ENCODE measurements at regions not wholly inside any gene's neighbourhood (a gene's known extent, or its start where the extent isn't known, plus 50 kb on each side); places are given as distances from the start of the nearest gene placed in this dataset.

DNA sequence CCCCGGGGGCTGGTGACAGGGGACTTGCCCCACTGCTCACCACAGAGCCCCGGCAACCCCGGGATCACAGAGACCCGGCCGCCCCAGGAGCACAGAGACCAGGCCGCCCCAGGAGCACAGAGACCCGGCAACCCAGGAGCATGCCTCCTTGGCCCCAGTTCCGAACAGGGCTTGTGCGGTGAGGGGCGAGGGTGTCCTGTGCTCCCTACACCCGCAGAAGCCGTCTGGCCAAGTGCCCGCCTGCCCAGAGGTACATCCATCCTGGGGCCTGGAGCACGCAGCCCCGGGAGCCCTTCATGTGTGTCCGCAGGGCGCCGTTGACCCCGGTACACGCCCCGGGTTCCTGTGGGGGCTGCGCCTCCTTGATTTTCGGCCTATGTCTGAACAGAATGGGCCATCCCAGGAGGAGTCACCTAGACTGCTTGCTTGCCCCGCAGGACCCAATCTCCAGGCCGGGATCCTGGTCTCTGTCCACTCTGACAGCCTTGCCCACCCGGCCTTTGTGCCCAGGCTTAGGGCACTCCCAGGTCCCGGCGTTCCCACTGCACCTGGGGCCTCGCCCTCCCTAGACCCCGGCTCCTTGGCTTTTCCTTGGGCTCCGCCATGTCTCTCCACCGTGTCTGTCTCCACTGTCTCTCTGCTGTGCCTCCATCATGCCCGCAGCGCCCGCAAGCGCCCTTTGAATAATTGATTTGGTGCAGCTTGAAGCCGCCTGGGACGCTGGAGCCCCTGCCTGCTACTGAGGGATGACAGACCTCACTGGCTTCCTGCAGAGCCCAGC lies 219.8 kb downstream of the ERMARD start (continued):
- TF ChIP-seq, protein P1, sequence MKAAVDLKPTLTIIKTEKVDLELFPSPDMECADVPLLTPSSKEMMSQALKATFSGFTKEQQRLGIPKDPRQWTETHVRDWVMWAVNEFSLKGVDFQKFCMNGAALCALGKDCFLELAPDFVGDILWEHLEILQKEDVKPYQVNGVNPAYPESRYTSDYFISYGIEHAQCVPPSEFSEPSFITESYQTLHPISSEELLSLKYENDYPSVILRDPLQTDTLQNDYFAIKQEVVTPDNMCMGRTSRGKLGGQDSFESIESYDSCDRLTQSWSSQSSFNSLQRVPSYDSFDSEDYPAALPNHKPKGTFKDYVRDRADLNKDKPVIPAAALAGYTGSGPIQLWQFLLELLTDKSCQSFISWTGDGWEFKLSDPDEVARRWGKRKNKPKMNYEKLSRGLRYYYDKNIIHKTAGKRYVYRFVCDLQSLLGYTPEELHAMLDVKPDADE (IDR thresholded peaks at IDR 0.05): no peak
- no peak for TF ChIP-seq EZH2 (IDR thresholded peaks at IDR 0.05; ENCODE audit: low read depth, unreplicated experiment)
- TF ChIP-seq EZH2phosphoT487 (IDR thresholded peaks at IDR 0.05; ENCODE audit: unreplicated experiment): no peak
- TF ChIP-seq NANOG (IDR thresholded peaks at IDR 0.05; ENCODE audit: borderline replicate concordance): no peak
- TF ChIP-seq, protein P2, sequence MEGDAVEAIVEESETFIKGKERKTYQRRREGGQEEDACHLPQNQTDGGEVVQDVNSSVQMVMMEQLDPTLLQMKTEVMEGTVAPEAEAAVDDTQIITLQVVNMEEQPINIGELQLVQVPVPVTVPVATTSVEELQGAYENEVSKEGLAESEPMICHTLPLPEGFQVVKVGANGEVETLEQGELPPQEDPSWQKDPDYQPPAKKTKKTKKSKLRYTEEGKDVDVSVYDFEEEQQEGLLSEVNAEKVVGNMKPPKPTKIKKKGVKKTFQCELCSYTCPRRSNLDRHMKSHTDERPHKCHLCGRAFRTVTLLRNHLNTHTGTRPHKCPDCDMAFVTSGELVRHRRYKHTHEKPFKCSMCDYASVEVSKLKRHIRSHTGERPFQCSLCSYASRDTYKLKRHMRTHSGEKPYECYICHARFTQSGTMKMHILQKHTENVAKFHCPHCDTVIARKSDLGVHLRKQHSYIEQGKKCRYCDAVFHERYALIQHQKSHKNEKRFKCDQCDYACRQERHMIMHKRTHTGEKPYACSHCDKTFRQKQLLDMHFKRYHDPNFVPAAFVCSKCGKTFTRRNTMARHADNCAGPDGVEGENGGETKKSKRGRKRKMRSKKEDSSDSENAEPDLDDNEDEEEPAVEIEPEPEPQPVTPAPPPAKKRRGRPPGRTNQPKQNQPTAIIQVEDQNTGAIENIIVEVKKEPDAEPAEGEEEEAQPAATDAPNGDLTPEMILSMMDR (conservative IDR thresholded peaks at IDR 0.05; ENCODE audit: low read depth in 2 of 2): no peak
- no peak for TF ChIP-seq ZNF331 (CRISPR knock-in tag; IDR thresholded peaks at IDR 0.05; ENCODE audit: low read depth)
- TF ChIP-seq ZNF114 (CRISPR knock-in tag; IDR thresholded peaks at IDR 0.05): no peak
- TF ChIP-seq, protein P3, sequence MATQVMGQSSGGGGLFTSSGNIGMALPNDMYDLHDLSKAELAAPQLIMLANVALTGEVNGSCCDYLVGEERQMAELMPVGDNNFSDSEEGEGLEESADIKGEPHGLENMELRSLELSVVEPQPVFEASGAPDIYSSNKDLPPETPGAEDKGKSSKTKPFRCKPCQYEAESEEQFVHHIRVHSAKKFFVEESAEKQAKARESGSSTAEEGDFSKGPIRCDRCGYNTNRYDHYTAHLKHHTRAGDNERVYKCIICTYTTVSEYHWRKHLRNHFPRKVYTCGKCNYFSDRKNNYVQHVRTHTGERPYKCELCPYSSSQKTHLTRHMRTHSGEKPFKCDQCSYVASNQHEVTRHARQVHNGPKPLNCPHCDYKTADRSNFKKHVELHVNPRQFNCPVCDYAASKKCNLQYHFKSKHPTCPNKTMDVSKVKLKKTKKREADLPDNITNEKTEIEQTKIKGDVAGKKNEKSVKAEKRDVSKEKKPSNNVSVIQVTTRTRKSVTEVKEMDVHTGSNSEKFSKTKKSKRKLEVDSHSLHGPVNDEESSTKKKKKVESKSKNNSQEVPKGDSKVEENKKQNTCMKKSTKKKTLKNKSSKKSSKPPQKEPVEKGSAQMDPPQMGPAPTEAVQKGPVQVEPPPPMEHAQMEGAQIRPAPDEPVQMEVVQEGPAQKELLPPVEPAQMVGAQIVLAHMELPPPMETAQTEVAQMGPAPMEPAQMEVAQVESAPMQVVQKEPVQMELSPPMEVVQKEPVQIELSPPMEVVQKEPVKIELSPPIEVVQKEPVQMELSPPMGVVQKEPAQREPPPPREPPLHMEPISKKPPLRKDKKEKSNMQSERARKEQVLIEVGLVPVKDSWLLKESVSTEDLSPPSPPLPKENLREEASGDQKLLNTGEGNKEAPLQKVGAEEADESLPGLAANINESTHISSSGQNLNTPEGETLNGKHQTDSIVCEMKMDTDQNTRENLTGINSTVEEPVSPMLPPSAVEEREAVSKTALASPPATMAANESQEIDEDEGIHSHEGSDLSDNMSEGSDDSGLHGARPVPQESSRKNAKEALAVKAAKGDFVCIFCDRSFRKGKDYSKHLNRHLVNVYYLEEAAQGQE (IDR thresholded peaks at IDR 0.05; ENCODE audit: unreplicated experiment): no peak

DNA sequence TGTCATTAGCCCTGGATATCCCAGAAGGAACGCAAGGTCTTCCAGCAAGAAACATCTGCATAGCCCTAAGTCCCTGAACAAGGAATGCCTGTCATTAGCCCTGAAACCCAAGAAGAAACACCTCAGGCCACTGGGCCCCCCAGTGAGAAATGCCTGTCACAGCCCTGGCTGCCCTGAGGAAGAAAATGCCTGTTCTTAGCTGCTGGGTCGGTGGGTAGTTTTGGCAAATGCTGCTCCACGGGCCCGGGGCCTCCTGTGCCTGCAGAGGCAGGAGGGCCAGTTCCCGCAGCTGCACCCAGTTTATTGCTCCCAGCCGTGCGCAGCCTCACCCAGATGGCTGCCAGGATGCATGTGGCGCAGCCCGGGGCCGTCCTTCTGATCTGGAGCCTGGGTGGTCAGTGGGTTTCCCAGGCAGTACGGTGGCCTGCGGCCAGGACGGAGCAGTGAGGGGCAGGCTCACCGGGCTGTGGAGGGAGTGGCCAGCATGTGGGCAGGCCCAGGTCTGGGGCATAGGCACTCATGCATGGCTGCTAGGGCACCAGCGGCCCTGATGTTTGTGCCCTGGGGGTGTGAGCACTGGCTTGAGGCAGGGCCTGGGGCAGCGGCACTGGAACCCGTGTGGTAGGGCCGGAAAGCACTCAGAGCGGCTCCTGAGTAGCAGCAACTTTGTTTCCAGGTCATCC lies 219.0 kb downstream of the ERMARD start:
- Mint-ChIP-seq H3K27ac (no peak overlapping the region), H3K4me3 (no peak overlapping the region), H3K27me3 (ENCODE audit: insufficient read depth, low read depth, poor library complexity) (peaks cover 3% of the 10 kb centered on the region), H3K9me3 (peaks cover 12% of the 10 kb centered on the region), H3K4me1 (no peaks in the 10 kb centered on the region), H3K36me3 (ENCODE audit: low read depth) (peaks cover 12% of the 10 kb centered on the region)
- DNase-seq (ENCODE audit: low spot score) (no peak), ATAC-seq (peak; percentile 23; the same call in 2 of the 3 replicates)
- Histone ChIP-seq H4K20me1 (replicated peaks; ENCODE audit: insufficient read depth) (no peaks in the 10 kb centered on the region), H3K4me1 (ENCODE audit: insufficient read depth) (no peaks in the 10 kb centered on the region), H3K79me2 (replicated peaks; ENCODE audit: insufficient read depth) (no peaks in the 10 kb centered on the region), H3F3A (replicated peaks; ENCODE audit: low read depth) (no peaks in the 10 kb centered on the region), H3K4me2 (no peak overlapping the region), H3K27ac (ENCODE audit: low read depth) (no peak overlapping the region), H3K27me3 (ENCODE audit: insufficient read depth) (no peaks in the 10 kb centered on the region), H3K36me3 (ENCODE audit: insufficient read depth) (no peaks in the 10 kb centered on the region), H3K9me2 (ENCODE audit: insufficient read depth) (no peaks in the 10 kb centered on the region), H3K4me3 (no peak overlapping the region), H2AFZ (no peak overlapping the region)
- no peak for TF ChIP-seq JUNB (IDR thresholded peaks at IDR 0.05; ENCODE audit: unreplicated experiment)
- no peak for TF ChIP-seq POLR2AphosphoS5 (IDR thresholded peaks at IDR 0.05; ENCODE audit: low read depth)
- TF ChIP-seq, protein P2 (conservative IDR thresholded peaks at IDR 0.05; ENCODE audit: low read depth in 2 of 2): no peak
- no peak for TF ChIP-seq CREB1 (CRISPR knock-in tag; IDR thresholded peaks at IDR 0.05; ENCODE audit: low read depth)
- TF ChIP-seq ZNF114 (CRISPR knock-in tag; IDR thresholded peaks at IDR 0.05): no peak
- no peak for TF ChIP-seq EZH2phosphoT487 (IDR thresholded peaks at IDR 0.05; ENCODE audit: unreplicated experiment)

Measured in GM23338 (cell line).